Testis (tissue), 2 donors: ENCODE measurements at regions not wholly inside any gene's neighbourhood (a gene's known extent, or its start where the extent isn't known, plus 50 kb on each side); places are given as distances from the start of the nearest gene placed in this dataset.

ENCODE experiments used
- CTCF ChIP-seq, 3 experiments: fragments of 450-650 bp in 2 of 3; fragments of 200-600 bp in 1 of 3; sonication (generic) in 1 of 3; IDR thresholded peaks; one replicate each; pipeline ENCODE4 v1.5.1; 2016 to 2019; ENCODE audit warnings: antibody characterized with exemption in 3 of 3, mild to moderate bottlenecking in 2 of 3, moderate library complexity in 1 of 3
- POLR2A ChIP-seq: fragments of 450-650 bp; IDR thresholded peaks from one replicate; pipeline ENCODE4 v1.6.1; 2017; ENCODE audit warnings: antibody characterized with exemption, mild to moderate bottlenecking, moderate library complexity

DNA sequence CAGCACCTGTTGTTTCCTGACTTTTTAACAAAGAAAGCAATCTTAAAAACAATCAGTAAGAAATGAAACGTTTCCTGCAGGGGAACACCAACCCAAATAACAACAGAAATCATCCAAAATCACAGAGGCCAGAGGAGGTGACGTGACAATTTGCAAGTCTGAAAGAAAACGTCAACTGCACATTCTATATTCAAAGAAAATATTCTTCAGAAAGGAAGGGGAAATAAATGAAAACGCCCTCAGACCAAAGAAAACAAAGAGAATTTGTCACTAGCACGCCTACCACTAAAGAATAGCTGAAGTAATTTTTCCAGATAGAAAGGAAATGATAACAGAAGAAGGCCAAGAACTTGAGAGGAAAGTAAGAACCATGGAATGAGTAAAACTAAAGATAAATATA lies 74.4 kb downstream of the CASP3 start:
- no peak for TF ChIP-seq POLR2A
- no peak for TF ChIP-seq CTCF (IDR thresholded peaks at IDR 0.05)
